ENCODE measurements at regions not wholly inside any gene's neighbourhood (a gene's known extent, or its start where the extent isn't known, plus 50 kb on each side); places are given as distances from the start of the nearest gene placed in this dataset.

- Histone ChIP-seq H3K27me3 (ENCODE audit: low read depth) (no peaks in the 10 kb centered on the region), H3K4me3 (no peak overlapping the region), H3K9me3 (replicated peaks) (no peaks in the 10 kb centered on the region), H3K27ac (replicated peaks) (peak overlapping the region; percentile 90), H3K36me3 (no peaks in the 10 kb centered on the region), H3K4me1 (peaks cover 41% of the 10 kb centered on the region)
- intact Hi-C loops (cut with micrococcal nuclease): no loop called here
- TF ChIP-seq, protein P1, sequence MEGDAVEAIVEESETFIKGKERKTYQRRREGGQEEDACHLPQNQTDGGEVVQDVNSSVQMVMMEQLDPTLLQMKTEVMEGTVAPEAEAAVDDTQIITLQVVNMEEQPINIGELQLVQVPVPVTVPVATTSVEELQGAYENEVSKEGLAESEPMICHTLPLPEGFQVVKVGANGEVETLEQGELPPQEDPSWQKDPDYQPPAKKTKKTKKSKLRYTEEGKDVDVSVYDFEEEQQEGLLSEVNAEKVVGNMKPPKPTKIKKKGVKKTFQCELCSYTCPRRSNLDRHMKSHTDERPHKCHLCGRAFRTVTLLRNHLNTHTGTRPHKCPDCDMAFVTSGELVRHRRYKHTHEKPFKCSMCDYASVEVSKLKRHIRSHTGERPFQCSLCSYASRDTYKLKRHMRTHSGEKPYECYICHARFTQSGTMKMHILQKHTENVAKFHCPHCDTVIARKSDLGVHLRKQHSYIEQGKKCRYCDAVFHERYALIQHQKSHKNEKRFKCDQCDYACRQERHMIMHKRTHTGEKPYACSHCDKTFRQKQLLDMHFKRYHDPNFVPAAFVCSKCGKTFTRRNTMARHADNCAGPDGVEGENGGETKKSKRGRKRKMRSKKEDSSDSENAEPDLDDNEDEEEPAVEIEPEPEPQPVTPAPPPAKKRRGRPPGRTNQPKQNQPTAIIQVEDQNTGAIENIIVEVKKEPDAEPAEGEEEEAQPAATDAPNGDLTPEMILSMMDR (IDR thresholded peaks at IDR 0.05; ENCODE audit: borderline replicate concordance): no peak
- DNase-seq: no peak
These were observed 216.5 kb upstream of the RREB1 start for GRCh38 chr6:6891125-6891721.

- H3K9me3 ChIP-seq (replicated peaks): no peaks in the 10 kb centered on the region
- no peak for DNase-seq
- no peaks in the 10 kb centered on the region for H3K27me3 ChIP-seq (ENCODE audit: low read depth)
- intact Hi-C loops (cut with micrococcal nuclease): no loop called here
- H3K4me3 ChIP-seq: no peak overlapping the region
- TF ChIP-seq, protein P1 (IDR thresholded peaks at IDR 0.05; ENCODE audit: borderline replicate concordance): no peak
- peak overlapping the region; percentile 90 for H3K27ac ChIP-seq (replicated peaks)
- no peaks in the 10 kb centered on the region for H3K36me3 ChIP-seq
- peaks cover 40% of the 10 kb centered on the region for H3K4me1 ChIP-seq
These were observed 215.8 kb upstream of the RREB1 start for GRCh38 chr6:6891949-6892461.

DNA sequence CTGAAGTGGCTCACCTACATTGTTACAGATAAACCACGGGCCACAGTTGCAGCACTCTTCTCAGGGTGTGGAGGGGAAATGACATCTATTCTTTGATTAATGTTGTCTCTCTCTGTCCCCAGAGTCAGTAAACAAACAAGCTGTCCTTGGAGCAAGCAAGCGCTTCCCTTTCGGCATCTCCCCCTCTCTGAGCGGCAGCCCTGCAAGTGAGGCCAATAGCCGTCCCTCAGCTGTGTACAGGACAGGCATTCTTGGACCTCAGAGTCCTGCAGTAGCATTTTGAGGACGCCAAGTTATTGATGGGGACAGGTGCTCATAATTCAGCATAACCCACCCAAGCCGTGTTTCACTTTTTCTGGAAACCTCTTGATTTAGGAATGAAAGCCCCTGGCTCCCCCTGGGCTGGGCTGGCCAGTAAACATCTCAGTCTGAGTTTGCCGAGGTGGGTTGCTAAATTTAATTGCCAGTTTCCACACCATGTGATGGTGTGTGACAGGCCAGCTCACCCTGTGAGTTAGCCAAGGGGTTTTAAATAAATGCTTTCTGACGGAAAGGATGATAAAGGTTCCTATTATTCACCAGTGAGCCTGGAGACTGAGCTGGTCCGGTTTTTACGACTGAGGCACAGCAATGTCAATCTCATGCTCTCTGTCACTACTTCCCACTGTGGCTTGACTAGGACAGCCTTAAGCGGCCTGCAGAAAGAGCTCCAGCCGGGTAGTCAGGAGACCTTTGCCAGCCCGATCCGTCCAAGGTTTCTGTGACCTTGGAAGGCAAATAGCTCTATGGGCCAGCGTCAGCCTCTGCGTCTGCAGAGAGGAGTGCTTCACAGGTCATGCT lies 214.8 kb upstream of the RREB1 start:
- TF ChIP-seq, protein P1 (IDR thresholded peaks at IDR 0.05; ENCODE audit: borderline replicate concordance): no peak
- peak overlapping the region; percentile 90 for H3K27ac ChIP-seq (replicated peaks)
- H3K27me3 ChIP-seq (ENCODE audit: low read depth): no peaks in the 10 kb centered on the region
- intact Hi-C loops (cut with micrococcal nuclease): no loop called here
- no peaks in the 10 kb centered on the region for H3K9me3 ChIP-seq (replicated peaks)
- no peaks in the 10 kb centered on the region for H3K36me3 ChIP-seq
- peaks cover 40% of the 10 kb centered on the region for H3K4me1 ChIP-seq
- DNase-seq: peak; percentile 35
- no peak overlapping the region for H3K4me3 ChIP-seq

- DNase-seq: no peak
- no peaks in the 10 kb centered on the region for H3K9me3 ChIP-seq (replicated peaks)
- H3K27me3 ChIP-seq (ENCODE audit: low read depth): no peaks in the 10 kb centered on the region
- peak overlapping the region; percentile 90 for H3K27ac ChIP-seq (replicated peaks)
- H3K4me3 ChIP-seq: no peak overlapping the region
- TF ChIP-seq, protein P1 (IDR thresholded peaks at IDR 0.05; ENCODE audit: borderline replicate concordance): no peak
- intact Hi-C loops (cut with micrococcal nuclease): no loop called here
- no peaks in the 10 kb centered on the region for H3K36me3 ChIP-seq
- peaks cover 40% of the 10 kb centered on the region for H3K4me1 ChIP-seq
These were observed 214.1 kb upstream of the RREB1 start for GRCh38 chr6:6893701-6894100.

DNA sequence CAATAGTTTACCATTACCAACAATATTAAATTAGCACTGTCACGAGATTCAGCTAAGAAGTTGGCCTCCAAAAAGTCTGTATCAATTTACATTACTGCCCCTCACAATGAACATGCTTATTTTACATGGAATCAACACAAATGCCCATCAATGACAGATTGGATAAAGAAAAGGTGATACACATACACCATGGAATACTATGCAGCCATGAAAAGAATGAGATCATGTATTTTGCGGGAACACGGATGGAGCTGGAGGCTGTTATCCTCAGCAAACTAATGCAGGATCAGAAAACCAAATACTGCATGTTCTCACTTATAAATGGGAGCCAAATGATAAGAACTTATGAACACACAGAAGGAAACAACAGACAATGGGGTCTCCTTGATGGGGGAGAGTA lies 211.8 kb upstream of the RREB1 start:
- H3K9me3 ChIP-seq (replicated peaks): no peaks in the 10 kb centered on the region
- no peaks in the 10 kb centered on the region for H3K36me3 ChIP-seq
- no peak overlapping the region for H3K4me3 ChIP-seq
- no peak overlapping the region for H3K27ac ChIP-seq (replicated peaks)
- peaks cover 31% of the 10 kb centered on the region for H3K4me1 ChIP-seq
- H3K27me3 ChIP-seq (ENCODE audit: low read depth): no peaks in the 10 kb centered on the region
- TF ChIP-seq, protein P1 (IDR thresholded peaks at IDR 0.05; ENCODE audit: borderline replicate concordance): no peak
- DNase-seq: no peak
- intact Hi-C loops (cut with micrococcal nuclease): no loop called here

Data from left ventricle myocardium inferior (tissue), 1 donor.